ENCODE measurements at regions not wholly inside any gene's neighbourhood (a gene's known extent, or its start where the extent isn't known, plus 50 kb on each side); places are given as distances from the start of the nearest gene placed in this dataset.

- ATAC-seq (no peak), DNase-seq (ENCODE audit: low spot score in 2 of 2) (no peak)
- H3K9me3 Mint-ChIP-seq = peaks cover 7% of the 10 kb centered on the region in 2 donors
- no peak overlapping the region for H3K27ac Mint-ChIP-seq
- no peaks in the 10 kb centered on the region for H3K36me3 Mint-ChIP-seq
Observed at GRCh38 chr14:30125322-30125979, 197.8 kb upstream of the PRKD1 start.

GRCh38 chr14:30129807-30130206 is 202.2 kb upstream of the PRKD1 start:
- Mint-ChIP-seq H3K36me3 (no peaks in the 10 kb centered on the region), H3K9me3 (peaks cover 4 to 7% of the 10 kb centered on the region in 2 donors), H3K27ac (no peak overlapping the region)
- DNase-seq (ENCODE audit: low spot score in 2 of 2) (no peak), ATAC-seq (no peak)

- Mint-ChIP-seq H3K36me3 (no peaks in the 10 kb centered on the region), H3K9me3 (peaks cover 4 to 7% of the 10 kb centered on the region in 2 donors), H3K27ac (no peak overlapping the region)
- ATAC-seq (no peak), DNase-seq (ENCODE audit: low spot score in 2 of 2) (no peak)
Observed at GRCh38 chr14:30131581-30132097, 204.0 kb upstream of the PRKD1 start.

GRCh38 chr14:30132196-30132595 is 204.5 kb upstream of the PRKD1 start:
- DNase-seq (ENCODE audit: low spot score in 2 of 2) (no peak), ATAC-seq (no peak)
- H3K27ac Mint-ChIP-seq = no peak overlapping the region
- H3K36me3 Mint-ChIP-seq = no peaks in the 10 kb centered on the region
- peaks cover 2 to 3% of the 10 kb centered on the region in 2 donors for H3K9me3 Mint-ChIP-seq

GRCh38 chr14:30134936-30135335 is 207.3 kb upstream of the PRKD1 start:
- ATAC-seq = no peak
- Mint-ChIP-seq H3K9me3 (no peaks in the 10 kb centered on the region), H3K27ac (no peak overlapping the region)

GRCh38 chr14:30138567-30138966 is 210.9 kb upstream of the PRKD1 start:
- Mint-ChIP-seq H3K36me3 (no peaks in the 10 kb centered on the region), H3K27ac (no peak overlapping the region), H3K9me3 (peaks cover 5 to 8% of the 10 kb centered on the region in 2 donors)
- ATAC-seq (no peak), DNase-seq (ENCODE audit: low spot score in 2 of 2) (no peak)

More at GRCh38 chr14:30134936-30135335, 207.3 kb upstream of the PRKD1 start:
- H3K36me3 Mint-ChIP-seq = no peaks in the 10 kb centered on the region
- no peak for DNase-seq (ENCODE audit: low spot score in 2 of 2)

GRCh38 chr14:30142216-30142615 is 214.6 kb upstream of the PRKD1 start:
- Mint-ChIP-seq H3K36me3 (peaks cover 0 to 13% of the 10 kb centered on the region in 2 donors), H3K27ac (no peak overlapping the region), H3K9me3 (peaks cover 20 to 30% of the 10 kb centered on the region in 2 donors)
- DNase-seq (ENCODE audit: low spot score in 2 of 2) (no peak), ATAC-seq (no peak)

GRCh38 chr14:30143627-30144026 is 216.0 kb upstream of the PRKD1 start:
- no peak for DNase-seq (ENCODE audit: low spot score in 2 of 2)
- Mint-ChIP-seq H3K27ac (no peak overlapping the region), H3K36me3 (peaks cover 0 to 13% of the 10 kb centered on the region in 2 donors), H3K9me3 (peaks cover 29 to 40% of the 10 kb centered on the region in 2 donors)
- no peak for ATAC-seq

GRCh38 chr14:30153717-30154116 is 226.1 kb upstream of the PRKD1 start:
- H3K27ac Mint-ChIP-seq = no peak overlapping the region
- no peak for DNase-seq (ENCODE audit: low spot score in 2 of 2)
- no peaks in the 10 kb centered on the region for H3K36me3 Mint-ChIP-seq
- no peak for ATAC-seq
- H3K9me3 Mint-ChIP-seq = peaks cover 2 to 8% of the 10 kb centered on the region in 2 donors

GRCh38 chr14:30156571-30156970 is 228.9 kb upstream of the PRKD1 start:
- DNase-seq (ENCODE audit: low spot score in 2 of 2) (no peak), ATAC-seq (no peak)
- no peaks in the 10 kb centered on the region for H3K36me3 Mint-ChIP-seq
- H3K27ac Mint-ChIP-seq = no peak overlapping the region
- H3K9me3 Mint-ChIP-seq = no peaks in the 10 kb centered on the region

GRCh38 chr14:30158299-30158698 is 230.7 kb upstream of the PRKD1 start:
- H3K27ac Mint-ChIP-seq = no peak overlapping the region
- no peaks in the 10 kb centered on the region for H3K36me3 Mint-ChIP-seq

GRCh38 chr14:30159374-30159773 is 231.7 kb upstream of the PRKD1 start:
- no peak for DNase-seq (ENCODE audit: low spot score in 2 of 2)
- Mint-ChIP-seq H3K27ac (no peak overlapping the region), H3K36me3 (no peaks in the 10 kb centered on the region), H3K9me3 (peaks cover 0 to 4% of the 10 kb centered on the region in 2 donors)
- no peak for ATAC-seq

More at GRCh38 chr14:30158299-30158698, 230.7 kb upstream of the PRKD1 start:
- H3K9me3 Mint-ChIP-seq = peaks cover 0 to 2% of the 10 kb centered on the region in 2 donors
- no peak for DNase-seq (ENCODE audit: low spot score in 2 of 2)
- no peak for ATAC-seq

- ATAC-seq = no peak
- Mint-ChIP-seq H3K27ac (no peak overlapping the region), H3K36me3 (no peaks in the 10 kb centered on the region), H3K9me3 (peaks cover 0 to 4% of the 10 kb centered on the region in 2 donors)
- no peak for DNase-seq (ENCODE audit: low spot score in 2 of 2)
Observed at GRCh38 chr14:30160608-30161007, 233.0 kb upstream of the PRKD1 start.

GRCh38 chr14:30162066-30162465 is 234.4 kb upstream of the PRKD1 start:
- H3K36me3 Mint-ChIP-seq = no peaks in the 10 kb centered on the region
- H3K27ac Mint-ChIP-seq = no peak overlapping the region
- H3K9me3 Mint-ChIP-seq = peaks cover 0 to 4% of the 10 kb centered on the region in 2 donors
- no peak for DNase-seq (ENCODE audit: low spot score in 2 of 2)
- ATAC-seq = no peak

- H3K36me3 Mint-ChIP-seq = peaks cover 0 to 6% of the 10 kb centered on the region in 2 donors
- no peak overlapping the region for H3K27ac Mint-ChIP-seq
- ATAC-seq = no peak
- DNase-seq (ENCODE audit: low spot score in 2 of 2) = no peak
- H3K9me3 Mint-ChIP-seq = peaks cover 9 to 20% of the 10 kb centered on the region in 2 donors
Observed at GRCh38 chr14:30165255-30165654, 237.6 kb upstream of the PRKD1 start.

GRCh38 chr14:30177781-30178180 is 250.1 kb upstream of the PRKD1 start:
- H3K9me3 Mint-ChIP-seq = peaks cover 4 to 9% of the 10 kb centered on the region in 2 donors
- no peak overlapping the region for H3K27ac Mint-ChIP-seq
- no peaks in the 10 kb centered on the region for H3K36me3 Mint-ChIP-seq
- DNase-seq (ENCODE audit: low spot score in 2 of 2) (no peak), ATAC-seq (no peak)

- ATAC-seq (no peak), DNase-seq (ENCODE audit: low spot score in 2 of 2) (no peak)
- H3K9me3 Mint-ChIP-seq = peaks cover 4 to 9% of the 10 kb centered on the region in 2 donors
- no peak overlapping the region for H3K27ac Mint-ChIP-seq
- H3K36me3 Mint-ChIP-seq = no peaks in the 10 kb centered on the region
Observed at GRCh38 chr14:30179381-30180130, 251.9 kb upstream of the PRKD1 start.
